K562 (cell line): ENCODE measurements at regions not wholly inside any gene's neighbourhood (a gene's known extent, or its start where the extent isn't known, plus 50 kb on each side); places are given as distances from the start of the nearest gene placed in this dataset.

Source experiments
- HNRNPH1 ChIP-seq: fragments of 200-400 bp; formaldehyde crosslinking; optimal IDR thresholded peaks from 2 replicates; pipeline ENCODE3; 2017; ENCODE audit warnings: low read depth, mild to moderate bottlenecking, low read length, moderate library complexity
- SIN3B ChIP-seq: fragments of 450-650 bp; IDR thresholded peaks from 2 replicates; pipeline ENCODE4 v1.6.1; 2017; ENCODE audit warnings: low read depth, mild to moderate bottlenecking, moderate library complexity
- SNRNP70 ChIP-seq: fragments of 200-400 bp; formaldehyde crosslinking; optimal IDR thresholded peaks from 2 replicates; pipeline ENCODE3; 2017; ENCODE audit warnings: low read depth, low read length
- ZNF212 ChIP-seq: fragments of 450-650 bp; formaldehyde crosslinking; IDR thresholded peaks from 2 replicates; pipeline ENCODE4 v1.4.0; 2020; ENCODE audit warnings: mild to moderate bottlenecking
- TF ChIP-seq, protein P1 (sequence below): fragments of 200-600 bp; sonication (generic); IDR thresholded peaks from one replicate; pipeline ENCODE4 v1.6.1; 2012; ENCODE audit warnings: mild to moderate bottlenecking, low read depth, low read length, inconsistent platforms

DNA sequence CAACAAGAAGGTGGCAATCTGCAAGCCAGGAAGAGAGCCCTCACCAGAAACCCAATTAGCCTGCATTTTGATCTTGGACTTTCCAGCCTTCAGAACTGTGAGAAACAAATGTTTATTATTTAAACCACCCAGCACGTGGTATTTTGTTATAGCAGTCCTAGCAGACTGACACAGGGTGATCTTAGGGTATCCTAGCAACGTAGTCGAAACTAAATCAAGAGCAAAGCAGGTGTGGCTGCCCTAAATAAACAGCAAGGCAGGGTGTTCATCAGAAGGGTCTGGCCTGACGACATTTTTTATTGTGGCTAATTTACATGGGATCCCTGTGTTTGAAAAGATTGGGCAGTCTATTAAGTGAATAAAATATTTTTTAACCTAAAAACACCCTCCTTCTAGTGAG lies 198.8 kb downstream of the VEGFC start (continued):
- TF ChIP-seq, protein P1, sequence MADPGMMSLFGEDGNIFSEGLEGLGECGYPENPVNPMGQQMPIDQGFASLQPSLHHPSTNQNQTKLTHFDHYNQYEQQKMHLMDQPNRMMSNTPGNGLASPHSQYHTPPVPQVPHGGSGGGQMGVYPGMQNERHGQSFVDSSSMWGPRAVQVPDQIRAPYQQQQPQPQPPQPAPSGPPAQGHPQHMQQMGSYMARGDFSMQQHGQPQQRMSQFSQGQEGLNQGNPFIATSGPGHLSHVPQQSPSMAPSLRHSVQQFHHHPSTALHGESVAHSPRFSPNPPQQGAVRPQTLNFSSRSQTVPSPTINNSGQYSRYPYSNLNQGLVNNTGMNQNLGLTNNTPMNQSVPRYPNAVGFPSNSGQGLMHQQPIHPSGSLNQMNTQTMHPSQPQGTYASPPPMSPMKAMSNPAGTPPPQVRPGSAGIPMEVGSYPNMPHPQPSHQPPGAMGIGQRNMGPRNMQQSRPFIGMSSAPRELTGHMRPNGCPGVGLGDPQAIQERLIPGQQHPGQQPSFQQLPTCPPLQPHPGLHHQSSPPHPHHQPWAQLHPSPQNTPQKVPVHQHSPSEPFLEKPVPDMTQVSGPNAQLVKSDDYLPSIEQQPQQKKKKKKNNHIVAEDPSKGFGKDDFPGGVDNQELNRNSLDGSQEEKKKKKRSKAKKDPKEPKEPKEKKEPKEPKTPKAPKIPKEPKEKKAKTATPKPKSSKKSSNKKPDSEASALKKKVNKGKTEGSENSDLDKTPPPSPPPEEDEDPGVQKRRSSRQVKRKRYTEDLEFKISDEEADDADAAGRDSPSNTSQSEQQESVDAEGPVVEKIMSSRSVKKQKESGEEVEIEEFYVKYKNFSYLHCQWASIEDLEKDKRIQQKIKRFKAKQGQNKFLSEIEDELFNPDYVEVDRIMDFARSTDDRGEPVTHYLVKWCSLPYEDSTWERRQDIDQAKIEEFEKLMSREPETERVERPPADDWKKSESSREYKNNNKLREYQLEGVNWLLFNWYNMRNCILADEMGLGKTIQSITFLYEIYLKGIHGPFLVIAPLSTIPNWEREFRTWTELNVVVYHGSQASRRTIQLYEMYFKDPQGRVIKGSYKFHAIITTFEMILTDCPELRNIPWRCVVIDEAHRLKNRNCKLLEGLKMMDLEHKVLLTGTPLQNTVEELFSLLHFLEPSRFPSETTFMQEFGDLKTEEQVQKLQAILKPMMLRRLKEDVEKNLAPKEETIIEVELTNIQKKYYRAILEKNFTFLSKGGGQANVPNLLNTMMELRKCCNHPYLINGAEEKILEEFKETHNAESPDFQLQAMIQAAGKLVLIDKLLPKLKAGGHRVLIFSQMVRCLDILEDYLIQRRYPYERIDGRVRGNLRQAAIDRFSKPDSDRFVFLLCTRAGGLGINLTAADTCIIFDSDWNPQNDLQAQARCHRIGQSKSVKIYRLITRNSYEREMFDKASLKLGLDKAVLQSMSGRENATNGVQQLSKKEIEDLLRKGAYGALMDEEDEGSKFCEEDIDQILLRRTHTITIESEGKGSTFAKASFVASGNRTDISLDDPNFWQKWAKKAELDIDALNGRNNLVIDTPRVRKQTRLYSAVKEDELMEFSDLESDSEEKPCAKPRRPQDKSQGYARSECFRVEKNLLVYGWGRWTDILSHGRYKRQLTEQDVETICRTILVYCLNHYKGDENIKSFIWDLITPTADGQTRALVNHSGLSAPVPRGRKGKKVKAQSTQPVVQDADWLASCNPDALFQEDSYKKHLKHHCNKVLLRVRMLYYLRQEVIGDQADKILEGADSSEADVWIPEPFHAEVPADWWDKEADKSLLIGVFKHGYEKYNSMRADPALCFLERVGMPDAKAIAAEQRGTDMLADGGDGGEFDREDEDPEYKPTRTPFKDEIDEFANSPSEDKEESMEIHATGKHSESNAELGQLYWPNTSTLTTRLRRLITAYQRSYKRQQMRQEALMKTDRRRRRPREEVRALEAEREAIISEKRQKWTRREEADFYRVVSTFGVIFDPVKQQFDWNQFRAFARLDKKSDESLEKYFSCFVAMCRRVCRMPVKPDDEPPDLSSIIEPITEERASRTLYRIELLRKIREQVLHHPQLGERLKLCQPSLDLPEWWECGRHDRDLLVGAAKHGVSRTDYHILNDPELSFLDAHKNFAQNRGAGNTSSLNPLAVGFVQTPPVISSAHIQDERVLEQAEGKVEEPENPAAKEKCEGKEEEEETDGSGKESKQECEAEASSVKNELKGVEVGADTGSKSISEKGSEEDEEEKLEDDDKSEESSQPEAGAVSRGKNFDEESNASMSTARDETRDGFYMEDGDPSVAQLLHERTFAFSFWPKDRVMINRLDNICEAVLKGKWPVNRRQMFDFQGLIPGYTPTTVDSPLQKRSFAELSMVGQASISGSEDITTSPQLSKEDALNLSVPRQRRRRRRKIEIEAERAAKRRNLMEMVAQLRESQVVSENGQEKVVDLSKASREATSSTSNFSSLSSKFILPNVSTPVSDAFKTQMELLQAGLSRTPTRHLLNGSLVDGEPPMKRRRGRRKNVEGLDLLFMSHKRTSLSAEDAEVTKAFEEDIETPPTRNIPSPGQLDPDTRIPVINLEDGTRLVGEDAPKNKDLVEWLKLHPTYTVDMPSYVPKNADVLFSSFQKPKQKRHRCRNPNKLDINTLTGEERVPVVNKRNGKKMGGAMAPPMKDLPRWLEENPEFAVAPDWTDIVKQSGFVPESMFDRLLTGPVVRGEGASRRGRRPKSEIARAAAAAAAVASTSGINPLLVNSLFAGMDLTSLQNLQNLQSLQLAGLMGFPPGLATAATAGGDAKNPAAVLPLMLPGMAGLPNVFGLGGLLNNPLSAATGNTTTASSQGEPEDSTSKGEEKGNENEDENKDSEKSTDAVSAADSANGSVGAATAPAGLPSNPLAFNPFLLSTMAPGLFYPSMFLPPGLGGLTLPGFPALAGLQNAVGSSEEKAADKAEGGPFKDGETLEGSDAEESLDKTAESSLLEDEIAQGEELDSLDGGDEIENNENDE: no peak
- TF ChIP-seq SIN3B (no peak), SNRNP70 (no peak), HNRNPH1 (no peak), ZNF212 (CRISPR knock-in tag) (no peak)
